ENCODE measurements at regions not wholly inside any gene's neighbourhood (a gene's known extent, or its start where the extent isn't known, plus 50 kb on each side); places are given as distances from the start of the nearest gene placed in this dataset.

DNA sequence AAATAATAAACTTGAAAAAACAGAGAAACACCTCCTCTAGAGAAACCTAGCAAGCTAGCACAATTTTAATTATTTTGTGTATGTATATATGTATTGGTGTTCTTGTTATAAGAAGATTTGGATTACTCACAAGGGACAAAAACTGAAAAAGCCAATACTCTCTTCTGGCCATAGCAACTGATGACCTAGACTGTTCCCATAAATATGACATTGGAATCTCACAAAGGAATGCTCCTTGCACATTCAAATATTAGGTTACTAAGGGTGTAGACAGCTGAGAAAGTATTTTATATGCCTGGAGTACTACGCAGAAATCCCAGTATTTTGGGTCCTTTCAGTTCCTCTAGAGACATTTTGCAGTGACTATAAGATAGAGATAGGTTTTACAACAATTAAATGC lies 279.4 kb downstream of the FZD1 start:
- ChIA-PET RAD21 (ENCODE audit: low non-redundant PET in 1 of 2, low total read pairs in 2 of 2, uncharacterized antibody in 2 of 2, unreplicated experiment in 2 of 2) (no interaction called here), CTCF (no interaction called here), POLR2A (no interaction called here)
- H3K79me2 ChIP-seq (ENCODE audit: insufficient read depth, low read length), result no peaks in the 10 kb centered on the region
- no peaks in the 10 kb centered on the region for H3K36me3 ChIP-seq (ENCODE audit: control insufficient read depth in 1 of 2, insufficient read depth in 2 of 2, low read length in 2 of 2)
- no peak for ATAC-seq
- no peaks in the 10 kb centered on the region for H3K27me3 ChIP-seq (ENCODE audit: insufficient read depth, low read length)
- intact Hi-C loops (cut with micrococcal nuclease), result no loop called here
- no peaks in the 10 kb centered on the region for H3K4me1 ChIP-seq (ENCODE audit: control insufficient read depth in 1 of 2, insufficient read depth in 2 of 2, low read length in 2 of 2)
- no peak overlapping the region for H3K4me2 ChIP-seq (ENCODE audit: low read length)
- no peak for DNase-seq (ENCODE audit: low read depth, low spot score)
- no peak overlapping the region for H3K27ac ChIP-seq (ENCODE audit: low read depth, low read length)
- no TSS peak for BruUV-seq (replicated peaks)
- H3K9ac ChIP-seq (ENCODE audit: low read length), result no peak overlapping the region
- TF ChIP-seq JUND (IDR thresholded peaks at IDR 0.05) (no peak), ELF1 (IDR thresholded peaks at IDR 0.05; ENCODE audit: borderline replicate concordance, low read depth) (no peak), CBX3 (IDR thresholded peaks at IDR 0.05; ENCODE audit: low read depth) (no peak), FOSL1 (IDR thresholded peaks at IDR 0.05; ENCODE audit: low read depth) (no peak), EGR1 (IDR thresholded peaks at IDR 0.05; ENCODE audit: low read depth) (no peak), TCF7L2 (IDR thresholded peaks at IDR 0.05; ENCODE audit: borderline replicate concordance, extremely low read depth, insufficient read depth, insufficient read length) (no peak), RAD21 (IDR thresholded peaks at IDR 0.05; ENCODE audit: low read depth) (no peak), SP1 (IDR thresholded peaks at IDR 0.05; ENCODE audit: low read depth) (no peak), SIN3A (IDR thresholded peaks at IDR 0.05; ENCODE audit: low read depth) (no peak), ZNF274 (IDR thresholded peaks at IDR 0.05; ENCODE audit: low read depth, low read length) (no peak)
- TF ChIP-seq, protein P1, sequence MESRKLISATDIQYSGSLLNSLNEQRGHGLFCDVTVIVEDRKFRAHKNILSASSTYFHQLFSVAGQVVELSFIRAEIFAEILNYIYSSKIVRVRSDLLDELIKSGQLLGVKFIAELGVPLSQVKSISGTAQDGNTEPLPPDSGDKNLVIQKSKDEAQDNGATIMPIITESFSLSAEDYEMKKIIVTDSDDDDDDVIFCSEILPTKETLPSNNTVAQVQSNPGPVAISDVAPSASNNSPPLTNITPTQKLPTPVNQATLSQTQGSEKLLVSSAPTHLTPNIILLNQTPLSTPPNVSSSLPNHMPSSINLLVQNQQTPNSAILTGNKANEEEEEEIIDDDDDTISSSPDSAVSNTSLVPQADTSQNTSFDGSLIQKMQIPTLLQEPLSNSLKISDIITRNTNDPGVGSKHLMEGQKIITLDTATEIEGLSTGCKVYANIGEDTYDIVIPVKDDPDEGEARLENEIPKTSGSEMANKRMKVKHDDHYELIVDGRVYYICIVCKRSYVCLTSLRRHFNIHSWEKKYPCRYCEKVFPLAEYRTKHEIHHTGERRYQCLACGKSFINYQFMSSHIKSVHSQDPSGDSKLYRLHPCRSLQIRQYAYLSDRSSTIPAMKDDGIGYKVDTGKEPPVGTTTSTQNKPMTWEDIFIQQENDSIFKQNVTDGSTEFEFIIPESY (IDR thresholded peaks at IDR 0.05; ENCODE audit: extremely low read depth, insufficient replicate concordance, low read length), result no peak
- TF ChIP-seq, protein P2, sequence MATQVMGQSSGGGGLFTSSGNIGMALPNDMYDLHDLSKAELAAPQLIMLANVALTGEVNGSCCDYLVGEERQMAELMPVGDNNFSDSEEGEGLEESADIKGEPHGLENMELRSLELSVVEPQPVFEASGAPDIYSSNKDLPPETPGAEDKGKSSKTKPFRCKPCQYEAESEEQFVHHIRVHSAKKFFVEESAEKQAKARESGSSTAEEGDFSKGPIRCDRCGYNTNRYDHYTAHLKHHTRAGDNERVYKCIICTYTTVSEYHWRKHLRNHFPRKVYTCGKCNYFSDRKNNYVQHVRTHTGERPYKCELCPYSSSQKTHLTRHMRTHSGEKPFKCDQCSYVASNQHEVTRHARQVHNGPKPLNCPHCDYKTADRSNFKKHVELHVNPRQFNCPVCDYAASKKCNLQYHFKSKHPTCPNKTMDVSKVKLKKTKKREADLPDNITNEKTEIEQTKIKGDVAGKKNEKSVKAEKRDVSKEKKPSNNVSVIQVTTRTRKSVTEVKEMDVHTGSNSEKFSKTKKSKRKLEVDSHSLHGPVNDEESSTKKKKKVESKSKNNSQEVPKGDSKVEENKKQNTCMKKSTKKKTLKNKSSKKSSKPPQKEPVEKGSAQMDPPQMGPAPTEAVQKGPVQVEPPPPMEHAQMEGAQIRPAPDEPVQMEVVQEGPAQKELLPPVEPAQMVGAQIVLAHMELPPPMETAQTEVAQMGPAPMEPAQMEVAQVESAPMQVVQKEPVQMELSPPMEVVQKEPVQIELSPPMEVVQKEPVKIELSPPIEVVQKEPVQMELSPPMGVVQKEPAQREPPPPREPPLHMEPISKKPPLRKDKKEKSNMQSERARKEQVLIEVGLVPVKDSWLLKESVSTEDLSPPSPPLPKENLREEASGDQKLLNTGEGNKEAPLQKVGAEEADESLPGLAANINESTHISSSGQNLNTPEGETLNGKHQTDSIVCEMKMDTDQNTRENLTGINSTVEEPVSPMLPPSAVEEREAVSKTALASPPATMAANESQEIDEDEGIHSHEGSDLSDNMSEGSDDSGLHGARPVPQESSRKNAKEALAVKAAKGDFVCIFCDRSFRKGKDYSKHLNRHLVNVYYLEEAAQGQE (IDR thresholded peaks at IDR 0.05; ENCODE audit: low read depth), result no peak
- no peaks in the 10 kb centered on the region for H4K20me1 ChIP-seq (ENCODE audit: insufficient read depth)
- no peaks in the 10 kb centered on the region for H3K9me3 ChIP-seq (ENCODE audit: control insufficient read depth in 1 of 2, insufficient read depth in 1 of 2, low read depth in 1 of 2, low read length in 2 of 2)
- no peak overlapping the region for H3K4me3 ChIP-seq (replicated peaks in 1 of 2; ENCODE audit: low read depth in 1 of 2, low read length in 2 of 2)
- H3K9me2 ChIP-seq (ENCODE audit: insufficient read depth), result no peaks in the 10 kb centered on the region
- H2AFZ ChIP-seq (ENCODE audit: low read depth, low read length, poor library complexity, severe bottlenecking), result no peak overlapping the region
